ENCODE measurements at regions not wholly inside any gene's neighbourhood (a gene's known extent, or its start where the extent isn't known, plus 50 kb on each side); places are given as distances from the start of the nearest gene placed in this dataset.
"Not testable (repeated sequence)": the region's sequence is repeated elsewhere in the genome, so short reads cannot be mapped to it uniquely, and the experiment has no call there.

GRCh38 chr13:80555796-80556678, 215.1 kb upstream of the SPRY2 start:
- DNase-seq: no peak

GRCh38 chr13:80552851-80553440, 212.0 kb upstream of the SPRY2 start:
- DNase-seq: no peak

- DNase-seq: no peak
Observed at GRCh38 chr13:80551650-80552497, 210.9 kb upstream of the SPRY2 start.

- DNase-seq: no peak
Observed at GRCh38 chr13:80550971-80551441, 210.1 kb upstream of the SPRY2 start.

GRCh38 chr13:80548915-80549314, 208.0 kb upstream of the SPRY2 start:
- no peak for DNase-seq

- no peak for DNase-seq
Observed at GRCh38 chr13:80547885-80548825, 207.2 kb upstream of the SPRY2 start.

GRCh38 chr13:80547341-80547740, 206.4 kb upstream of the SPRY2 start:
- DNase-seq: no peak

- no peak for DNase-seq
Observed at GRCh38 chr13:80533175-80533574, 192.2 kb upstream of the SPRY2 start.

GRCh38 chr13:80530902-80531301, 190.0 kb upstream of the SPRY2 start:
- DNase-seq: no peak

- no peak for DNase-seq
Observed at GRCh38 chr13:80530191-80530590, 189.3 kb upstream of the SPRY2 start.

- no peak for DNase-seq
Observed at GRCh38 chr13:80529734-80530133, 188.8 kb upstream of the SPRY2 start.

- no peak for DNase-seq
Observed at GRCh38 chr13:80528733-80529132, 187.8 kb upstream of the SPRY2 start.

GRCh38 chr13:80527400-80527799, 186.5 kb upstream of the SPRY2 start:
- no peak for DNase-seq

- DNase-seq: no peak
Observed at GRCh38 chr13:80524447-80525215, 183.7 kb upstream of the SPRY2 start.

GRCh38 chr13:80523134-80523533, 182.2 kb upstream of the SPRY2 start:
- DNase-seq: no peak

- not testable (repeated sequence) for DNase-seq
Observed at GRCh38 chr13:80522463-80522862, 181.5 kb upstream of the SPRY2 start.

- no peak for DNase-seq
Observed at GRCh38 chr13:80516818-80517348, 176.0 kb upstream of the SPRY2 start.

- no peak for DNase-seq
Observed at GRCh38 chr13:80515296-80515695, 174.4 kb upstream of the SPRY2 start.

- DNase-seq: no peak
Observed at GRCh38 chr13:80513196-80513595, 172.3 kb upstream of the SPRY2 start.

- DNase-seq: no peak
Observed at GRCh38 chr13:80510686-80511085, 169.8 kb upstream of the SPRY2 start.
